Thyroid gland (tissue), 4 donors: ENCODE measurements at regions not wholly inside any gene's neighbourhood (a gene's known extent, or its start where the extent isn't known, plus 50 kb on each side); places are given as distances from the start of the nearest gene placed in this dataset.

Experiments
- POLR2A ChIP-seq, 2 donors: fragments of 450-650 bp; IDR thresholded peaks; one replicate each; pipeline ENCODE4 v1.6.1; 2017; ENCODE audit warnings: antibody characterized with exemption in 2 of 2, mild to moderate bottlenecking in 2 of 2, moderate library complexity in 1 of 2
- TF ChIP-seq, protein P1 (sequence below), 6 experiments: fragments of 200-600 bp in 3 of 6; fragments of 450-650 bp in 3 of 6; sonication (generic) in 3 of 6; IDR thresholded peaks; one replicate each; pipeline ENCODE4 v1.5.1; 2016 to 2019; ENCODE audit warnings: antibody characterized with exemption in 6 of 6, mild to moderate bottlenecking in 2 of 6, inconsistent platforms in 1 of 6, moderate library complexity in 1 of 6

- TF ChIP-seq, protein P1, sequence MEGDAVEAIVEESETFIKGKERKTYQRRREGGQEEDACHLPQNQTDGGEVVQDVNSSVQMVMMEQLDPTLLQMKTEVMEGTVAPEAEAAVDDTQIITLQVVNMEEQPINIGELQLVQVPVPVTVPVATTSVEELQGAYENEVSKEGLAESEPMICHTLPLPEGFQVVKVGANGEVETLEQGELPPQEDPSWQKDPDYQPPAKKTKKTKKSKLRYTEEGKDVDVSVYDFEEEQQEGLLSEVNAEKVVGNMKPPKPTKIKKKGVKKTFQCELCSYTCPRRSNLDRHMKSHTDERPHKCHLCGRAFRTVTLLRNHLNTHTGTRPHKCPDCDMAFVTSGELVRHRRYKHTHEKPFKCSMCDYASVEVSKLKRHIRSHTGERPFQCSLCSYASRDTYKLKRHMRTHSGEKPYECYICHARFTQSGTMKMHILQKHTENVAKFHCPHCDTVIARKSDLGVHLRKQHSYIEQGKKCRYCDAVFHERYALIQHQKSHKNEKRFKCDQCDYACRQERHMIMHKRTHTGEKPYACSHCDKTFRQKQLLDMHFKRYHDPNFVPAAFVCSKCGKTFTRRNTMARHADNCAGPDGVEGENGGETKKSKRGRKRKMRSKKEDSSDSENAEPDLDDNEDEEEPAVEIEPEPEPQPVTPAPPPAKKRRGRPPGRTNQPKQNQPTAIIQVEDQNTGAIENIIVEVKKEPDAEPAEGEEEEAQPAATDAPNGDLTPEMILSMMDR (IDR thresholded peaks at IDR 0.05), result no peak
- TF ChIP-seq POLR2A (IDR thresholded peaks at IDR 0.05), result no peak
These were observed 256.3 kb upstream of the ZFHX3 start for GRCh38 chr16:73304008-73304774.
